ENCODE measurements at regions not wholly inside any gene's neighbourhood (a gene's known extent, or its start where the extent isn't known, plus 50 kb on each side); places are given as distances from the start of the nearest gene placed in this dataset.

DNA sequence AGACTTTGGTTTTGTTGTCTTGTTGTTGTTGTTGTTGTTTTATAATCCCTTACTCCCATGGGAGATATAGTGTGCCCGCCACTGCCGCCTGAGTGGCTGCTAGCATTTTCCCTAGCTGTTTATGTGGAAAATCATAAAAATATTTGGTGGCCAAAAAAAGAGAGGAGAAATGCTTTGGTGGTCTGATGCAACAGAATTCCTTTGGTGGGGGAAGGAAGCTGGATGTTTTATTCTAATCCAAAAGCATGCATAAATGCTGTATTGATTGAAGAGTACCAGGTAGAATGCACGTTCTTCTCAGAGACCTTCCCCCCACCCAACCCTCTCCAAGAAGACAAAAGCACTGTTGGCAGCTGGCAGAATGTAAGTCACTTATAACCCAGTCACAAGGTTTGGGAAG, 93.2 kb downstream of the C17orf67 start:
- intact Hi-C loops (cut with micrococcal nuclease): no loop called here
- ChIA-PET CTCF (no interaction called here), POLR2A (no interaction called here)
- Mint-ChIP-seq H3K27ac (no peak overlapping the region), H3K4me3 (no peak overlapping the region), H3K36me3 (ENCODE audit: low read depth) (no peaks in the 10 kb centered on the region), H3K9me3 (no peaks in the 10 kb centered on the region), H3K4me1 (no peaks in the 10 kb centered on the region), H3K27me3 (peaks cover 8% of the 10 kb centered on the region)
- ATAC-seq (ENCODE audit: low read depth) (no peak), DNase-seq (no peak)
- TF ChIP-seq, protein P1, sequence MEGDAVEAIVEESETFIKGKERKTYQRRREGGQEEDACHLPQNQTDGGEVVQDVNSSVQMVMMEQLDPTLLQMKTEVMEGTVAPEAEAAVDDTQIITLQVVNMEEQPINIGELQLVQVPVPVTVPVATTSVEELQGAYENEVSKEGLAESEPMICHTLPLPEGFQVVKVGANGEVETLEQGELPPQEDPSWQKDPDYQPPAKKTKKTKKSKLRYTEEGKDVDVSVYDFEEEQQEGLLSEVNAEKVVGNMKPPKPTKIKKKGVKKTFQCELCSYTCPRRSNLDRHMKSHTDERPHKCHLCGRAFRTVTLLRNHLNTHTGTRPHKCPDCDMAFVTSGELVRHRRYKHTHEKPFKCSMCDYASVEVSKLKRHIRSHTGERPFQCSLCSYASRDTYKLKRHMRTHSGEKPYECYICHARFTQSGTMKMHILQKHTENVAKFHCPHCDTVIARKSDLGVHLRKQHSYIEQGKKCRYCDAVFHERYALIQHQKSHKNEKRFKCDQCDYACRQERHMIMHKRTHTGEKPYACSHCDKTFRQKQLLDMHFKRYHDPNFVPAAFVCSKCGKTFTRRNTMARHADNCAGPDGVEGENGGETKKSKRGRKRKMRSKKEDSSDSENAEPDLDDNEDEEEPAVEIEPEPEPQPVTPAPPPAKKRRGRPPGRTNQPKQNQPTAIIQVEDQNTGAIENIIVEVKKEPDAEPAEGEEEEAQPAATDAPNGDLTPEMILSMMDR (IDR thresholded peaks at IDR 0.05): no peak
